SK-N-SH (cell line): ENCODE measurements at regions not wholly inside any gene's neighbourhood (a gene's known extent, or its start where the extent isn't known, plus 50 kb on each side); places are given as distances from the start of the nearest gene placed in this dataset.

ENCODE experiments used
- CTCF ChIA-PET: fragments of 300-600, 350-600 bp; formaldehyde crosslinking; extraction: SDS; loops from one replicate; lab custom pipeline; 2021; lab: Yijun Ruan, JAX
- POLR2A ChIA-PET: fragments of 350-600 bp; sonication (Branson Sonifier 250); formaldehyde crosslinking; extraction: SDS; loops from one replicate; lab custom pipeline; 2020; ENCODE audit warnings: antibody characterized with exemption, inconsistent platforms; lab: Yijun Ruan, JAX
- DNase-seq: peaks from one replicate; pipeline ENCODE4 v3.0.0; 2012
- H2AFZ ChIP-seq: fragments of 200-600 bp; sonication (generic); 2 replicates; pipeline ENCODE4 v1.8.1; 2016; ENCODE audit warnings: antibody characterized with exemption, mild to moderate bottlenecking, low read depth
- H3F3A ChIP-seq: fragments of 200-600 bp; sonication (generic); replicated peaks from 2 replicates; pipeline ENCODE3; 2016; ENCODE audit warnings: antibody characterized with exemption, mild to moderate bottlenecking; ENCODE audit not compliant: insufficient read depth
- H3K27ac ChIP-seq, 2 experiments: fragments of 200-500 bp in 1 of 2; fragments of 200-600 bp in 1 of 2; sonication (Bioruptor generic) in 1 of 2; sonication (generic), shearing (Covaris generic) in 1 of 2; 2 replicates each; pipeline versions ENCODE4 v1.5.1 to v1.6.1; 2014 to 2016; ENCODE audit warnings: low read depth in 2 of 2, inconsistent platforms in 1 of 2, low read length in 1 of 2, mild to moderate bottlenecking in 1 of 2, mixed read lengths in 1 of 2
- H3K27me3 ChIP-seq: fragments of 200-600 bp; sonication (generic), shearing (Covaris generic); 2 replicates; pipeline ENCODE4 v1.6.1; 2016; ENCODE audit warnings: mixed run types; ENCODE audit not compliant: insufficient read depth
- H3K36me3 ChIP-seq, 2 experiments: fragments of 200-500 bp in 1 of 2; fragments of 200-600 bp in 1 of 2; sonication (Bioruptor generic) in 1 of 2; sonication (generic) in 1 of 2; replicated peaks in 1 of 2; 2 replicates each; pipeline versions ENCODE3 to v1.5.1; 2014 to 2016; ENCODE audit warnings: low read length in 1 of 2, mild to moderate bottlenecking in 1 of 2; ENCODE audit not compliant: insufficient read depth in 2 of 2, control insufficient read depth in 1 of 2
- H3K4me1 ChIP-seq, 2 experiments: fragments of 200-500 bp in 1 of 2; fragments of 200-600 bp in 1 of 2; sonication (Bioruptor generic) in 1 of 2; sonication (generic), shearing (Covaris generic) in 1 of 2; 2 replicates each; pipeline versions ENCODE4 v1.5.1 to v1.6.1; 2014 to 2016; ENCODE audit warnings: low read depth in 1 of 2, low read length in 1 of 2, mixed run types in 1 of 2; ENCODE audit not compliant: insufficient read depth in 2 of 2, control insufficient read depth in 1 of 2
- H3K4me2 ChIP-seq: fragments of 200-600 bp; sonication (generic), shearing (Covaris generic); 2 replicates; pipeline ENCODE4 v1.6.1; 2017; ENCODE audit warnings: mixed run types
- H3K4me3 ChIP-seq, 2 experiments: fragments of 200-500 bp in 1 of 2; fragments of 200-600 bp in 1 of 2; sonication (Bioruptor generic) in 1 of 2; sonication (generic), shearing (Covaris generic) in 1 of 2; 2 replicates each; pipeline versions ENCODE4 v1.5.1 to v1.8.1; 2014 to 2016; ENCODE audit warnings: low read depth in 2 of 2, inconsistent platforms in 1 of 2, low read length in 1 of 2, mild to moderate bottlenecking in 1 of 2, mixed read lengths in 1 of 2, moderate library complexity in 1 of 2
- H3K79me2 ChIP-seq: fragments of 200-600 bp; sonication (generic); 2 replicates; pipeline ENCODE4 v1.8.1; 2017; ENCODE audit warnings: mild to moderate bottlenecking; ENCODE audit not compliant: insufficient read depth
- H3K9ac ChIP-seq: fragments of 200-600 bp; sonication (generic); 2 replicates; pipeline ENCODE4 v1.6.1; 2017; ENCODE audit warnings: mixed run types
- H3K9me2 ChIP-seq: fragments of 200-600 bp; sonication (generic); 2 replicates; pipeline ENCODE4 v1.6.1; 2017; ENCODE audit warnings: mixed run types
- H3K9me3 ChIP-seq: fragments of 200-600 bp; sonication (generic); 2 replicates; pipeline ENCODE4 v1.6.1; 2017; ENCODE audit warnings: mixed run types, mild to moderate bottlenecking, moderate library complexity
- H4K20me1 ChIP-seq: fragments of 200-600 bp; sonication (generic); 2 replicates; pipeline ENCODE4 v1.6.1; 2017; ENCODE audit warnings: mild to moderate bottlenecking, mixed run types; ENCODE audit not compliant: insufficient read depth
- CHD2 ChIP-seq: fragments of 150-350 bp; IDR thresholded peaks from 2 replicates; pipeline ENCODE4 v1.6.1; 2018; ENCODE audit warnings: low read length; ENCODE audit not compliant: partially characterized antibody
- EZH2phosphoT487 ChIP-seq: fragments of 200-600 bp; sonication (generic); IDR thresholded peaks from 2 replicates; pipeline ENCODE4 v1.6.1; 2017; ENCODE audit warnings: low read depth, mixed run types, mild to moderate bottlenecking, antibody characterized with exemption, moderate library complexity, borderline replicate concordance
- GABPA ChIP-seq: IDR thresholded peaks from 2 replicates; pipeline ENCODE4 v1.4.0; 2012; ENCODE audit warnings: low read depth, mild to moderate bottlenecking
- GATA2 ChIP-seq: sonication (generic); formaldehyde crosslinking; IDR thresholded peaks from 2 replicates; pipeline ENCODE4 v1.5.0; 2020; ENCODE audit warnings: mild to moderate bottlenecking, missing genetic modification reagents
- MEF2A ChIP-seq: IDR thresholded peaks from 2 replicates; pipeline ENCODE4 v1.4.0; 2012; ENCODE audit warnings: low read depth, borderline replicate concordance
- NFIC ChIP-seq: IDR thresholded peaks from 2 replicates; pipeline ENCODE4 v1.4.0; 2012; ENCODE audit warnings: borderline replicate concordance
- RAD21 ChIP-seq: IDR thresholded peaks from 2 replicates; pipeline ENCODE4 v1.6.1; 2012; ENCODE audit warnings: mild to moderate bottlenecking, low read length
- SIN3A ChIP-seq: IDR thresholded peaks from 2 replicates; pipeline ENCODE4 v1.6.1; 2012; ENCODE audit warnings: low read depth, mild to moderate bottlenecking, low read length, moderate library complexity, borderline replicate concordance
- SMC3 ChIP-seq: IDR thresholded peaks from 2 replicates; pipeline ENCODE4 v1.6.1; 2012; ENCODE audit warnings: low read depth, low read length, improper control_type of control experiment
- TAF1 ChIP-seq: IDR thresholded peaks from 2 replicates; pipeline ENCODE4 v1.6.1; 2012; ENCODE audit warnings: low read depth, mild to moderate bottlenecking, low read length, moderate library complexity, borderline replicate concordance
- TCF12 ChIP-seq: IDR thresholded peaks from 2 replicates; pipeline ENCODE4 v1.4.0; 2012
- USF2 ChIP-seq: fragments of 150-350 bp; IDR thresholded peaks from 2 replicates; pipeline ENCODE4 v1.6.1; 2017; ENCODE audit warnings: antibody characterized with exemption, low read length, low read depth, borderline replicate concordance
- WGBS: methylation state at CpG from one replicate; pipeline ENCODE4 v1.1.6; 2017; ENCODE audit warnings: low lambda C conversion rate; 5-methylcytosine and 5-hydroxymethylcytosine counted together
- TF ChIP-seq, protein P1 (sequence below): IDR thresholded peaks from 2 replicates; pipeline ENCODE4 v1.4.0; 2012; ENCODE audit warnings: low read depth, borderline replicate concordance
- TF ChIP-seq, protein P2 (sequence below): IDR thresholded peaks from 2 replicates; pipeline ENCODE4; 2012

GRCh38 chr9:107839371-107839770 lies 349.8 kb upstream of the KLF4 start (continued):
- TF ChIP-seq, protein P1, sequence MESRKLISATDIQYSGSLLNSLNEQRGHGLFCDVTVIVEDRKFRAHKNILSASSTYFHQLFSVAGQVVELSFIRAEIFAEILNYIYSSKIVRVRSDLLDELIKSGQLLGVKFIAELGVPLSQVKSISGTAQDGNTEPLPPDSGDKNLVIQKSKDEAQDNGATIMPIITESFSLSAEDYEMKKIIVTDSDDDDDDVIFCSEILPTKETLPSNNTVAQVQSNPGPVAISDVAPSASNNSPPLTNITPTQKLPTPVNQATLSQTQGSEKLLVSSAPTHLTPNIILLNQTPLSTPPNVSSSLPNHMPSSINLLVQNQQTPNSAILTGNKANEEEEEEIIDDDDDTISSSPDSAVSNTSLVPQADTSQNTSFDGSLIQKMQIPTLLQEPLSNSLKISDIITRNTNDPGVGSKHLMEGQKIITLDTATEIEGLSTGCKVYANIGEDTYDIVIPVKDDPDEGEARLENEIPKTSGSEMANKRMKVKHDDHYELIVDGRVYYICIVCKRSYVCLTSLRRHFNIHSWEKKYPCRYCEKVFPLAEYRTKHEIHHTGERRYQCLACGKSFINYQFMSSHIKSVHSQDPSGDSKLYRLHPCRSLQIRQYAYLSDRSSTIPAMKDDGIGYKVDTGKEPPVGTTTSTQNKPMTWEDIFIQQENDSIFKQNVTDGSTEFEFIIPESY, result no peak
- TF ChIP-seq SMC3, result no peak
- TF ChIP-seq NFIC, result no peak
- TF ChIP-seq TCF12, result no peak
- TF ChIP-seq SIN3A, result no peak
- TF ChIP-seq TAF1, result no peak

DNA sequence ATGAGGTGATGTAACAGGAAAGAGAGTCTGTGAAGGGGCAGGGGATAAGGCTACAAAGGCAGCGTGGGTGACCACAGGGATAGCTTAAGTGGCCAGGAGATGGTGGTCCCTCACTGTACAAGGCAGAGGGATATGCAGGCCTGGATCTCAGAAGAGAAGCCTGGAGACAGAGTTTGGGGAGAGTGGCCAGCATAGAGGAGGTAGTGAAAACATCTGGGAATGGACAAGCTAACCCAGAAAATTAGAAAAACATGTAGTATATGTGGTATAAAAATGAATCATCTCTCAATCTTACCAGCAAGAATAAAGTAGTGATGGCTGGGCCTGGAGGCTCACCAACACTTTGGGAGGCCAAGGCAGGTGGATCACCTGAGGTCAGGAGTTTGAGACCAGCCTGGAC lies 349.2 kb upstream of the KLF4 start:
- Histone ChIP-seq H3F3A (no peaks in the 10 kb centered on the region), H3K36me3 (no peaks in the 10 kb centered on the region), H3K4me1 (no peaks in the 10 kb centered on the region), H3K79me2 (no peaks in the 10 kb centered on the region), H3K4me3 (no peak overlapping the region), H3K4me2 (no peak overlapping the region), H4K20me1 (no peaks in the 10 kb centered on the region), H3K9me2 (no peaks in the 10 kb centered on the region)
- WGBS, result 0% methylated on average over 1 of the region's 1 CpG
- CTCF ChIA-PET, result interaction anchor here (0.9 kb wide), 1 partner anchor 12 kb away, joined by 3 read pairs; no protein-coding TSS in a partner anchor
- TF ChIP-seq GATA2 (CRISPR knock-in tag), result no peak
- no peak for TF ChIP-seq TAF1
- TF ChIP-seq, all 33 proteins: peak for 0
- Histone ChIP-seq H3K27ac (no peak overlapping the region), H2AFZ (no peak overlapping the region), H3K9me3 (no peaks in the 10 kb centered on the region), H3K27me3 (no peaks in the 10 kb centered on the region; the same call in 1 of the 2 replicates), H3K9ac (no peak overlapping the region)
- POLR2A ChIA-PET, result no interaction called here
- no peak for DNase-seq

GRCh38 chr9:107836300-107836699 lies 346.7 kb upstream of the KLF4 start:
- no peaks in the 10 kb centered on the region for H3K9me2 ChIP-seq
- no peak overlapping the region for H3K27ac ChIP-seq
- H4K20me1 ChIP-seq, result no peaks in the 10 kb centered on the region
- WGBS, result 21% methylated on average over 2 of the region's 2 CpGs
- no peak for DNase-seq
- H3K27me3 ChIP-seq, result no peaks in the 10 kb centered on the region; the same call in 1 of the 2 replicates
- ChIA-PET CTCF (no interaction called here), POLR2A (no interaction called here)
- no peaks in the 10 kb centered on the region for H3K79me2 ChIP-seq
- H3K4me2 ChIP-seq, result no peak overlapping the region
- no peaks in the 10 kb centered on the region for H3F3A ChIP-seq
- H3K36me3 ChIP-seq, result no peaks in the 10 kb centered on the region
- TF ChIP-seq, protein P2, sequence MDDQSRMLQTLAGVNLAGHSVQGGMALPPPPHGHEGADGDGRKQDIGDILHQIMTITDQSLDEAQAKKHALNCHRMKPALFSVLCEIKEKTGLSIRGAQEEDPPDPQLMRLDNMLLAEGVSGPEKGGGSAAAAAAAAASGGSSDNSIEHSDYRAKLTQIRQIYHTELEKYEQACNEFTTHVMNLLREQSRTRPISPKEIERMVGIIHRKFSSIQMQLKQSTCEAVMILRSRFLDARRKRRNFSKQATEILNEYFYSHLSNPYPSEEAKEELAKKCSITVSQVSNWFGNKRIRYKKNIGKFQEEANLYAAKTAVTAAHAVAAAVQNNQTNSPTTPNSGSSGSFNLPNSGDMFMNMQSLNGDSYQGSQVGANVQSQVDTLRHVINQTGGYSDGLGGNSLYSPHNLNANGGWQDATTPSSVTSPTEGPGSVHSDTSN, result no peak
- TF ChIP-seq CHD2, result no peak
- TF ChIP-seq SMC3, result no peak
- no peak for TF ChIP-seq EZH2phosphoT487
- TF ChIP-seq RAD21, result no peak
- no peak for TF ChIP-seq GATA2 (CRISPR knock-in tag)
- no peak for TF ChIP-seq MEF2A
- no peak for TF ChIP-seq GABPA
- no peak for TF ChIP-seq USF2
- TF ChIP-seq, protein P1, result no peak
- H3K4me3 ChIP-seq, result no peak overlapping the region
- H3K4me1 ChIP-seq, result no peaks in the 10 kb centered on the region
- H2AFZ ChIP-seq, result no peak overlapping the region
- H3K9me3 ChIP-seq, result no peaks in the 10 kb centered on the region
- H3K9ac ChIP-seq, result no peak overlapping the region
